ENCODE measurements at regions not wholly inside any gene's neighbourhood (a gene's known extent, or its start where the extent isn't known, plus 50 kb on each side); places are given as distances from the start of the nearest gene placed in this dataset.

DNA sequence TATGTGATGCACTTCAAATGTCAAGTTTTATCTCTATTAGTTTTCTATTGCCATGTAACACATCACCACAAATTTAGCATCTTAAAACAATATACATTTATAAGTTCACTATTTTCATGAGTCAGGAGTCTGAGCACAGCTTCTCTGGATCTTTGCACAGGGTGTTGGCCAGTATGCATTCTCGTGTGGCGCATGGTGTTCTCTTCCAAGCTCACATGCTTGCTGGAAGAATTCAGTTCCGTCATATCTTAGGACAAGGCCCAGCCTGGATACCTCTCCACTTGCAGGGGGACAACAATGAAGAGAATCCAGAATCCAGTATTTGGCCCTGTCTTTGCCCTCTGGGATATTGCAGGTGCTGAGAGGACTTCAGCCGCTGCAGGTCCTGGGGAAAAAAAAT is 51.0 kb upstream of the ECI2 start:
- no peak for TF ChIP-seq POLR2AphosphoS5 (IDR thresholded peaks at IDR 0.05; ENCODE audit: borderline replicate concordance, low read depth, low read length)
- no peak for TF ChIP-seq EZH2 (IDR thresholded peaks at IDR 0.05)

Measured in SK-N-MC (cell line).